Smooth muscle cell of the brain vasculature (primary cell): ENCODE measurements at regions not wholly inside any gene's neighbourhood (a gene's known extent, or its start where the extent isn't known, plus 50 kb on each side); places are given as distances from the start of the nearest gene placed in this dataset.
"Not testable (repeated sequence)": the region's sequence is repeated elsewhere in the genome, so short reads cannot be mapped to it uniquely, and the experiment has no call there.

Source experiments
- DNase-seq: peaks from one replicate; pipeline ENCODE4 v3.0.0-alpha.2; 2012; ENCODE audit warnings: low read depth, low spot score

DNA sequence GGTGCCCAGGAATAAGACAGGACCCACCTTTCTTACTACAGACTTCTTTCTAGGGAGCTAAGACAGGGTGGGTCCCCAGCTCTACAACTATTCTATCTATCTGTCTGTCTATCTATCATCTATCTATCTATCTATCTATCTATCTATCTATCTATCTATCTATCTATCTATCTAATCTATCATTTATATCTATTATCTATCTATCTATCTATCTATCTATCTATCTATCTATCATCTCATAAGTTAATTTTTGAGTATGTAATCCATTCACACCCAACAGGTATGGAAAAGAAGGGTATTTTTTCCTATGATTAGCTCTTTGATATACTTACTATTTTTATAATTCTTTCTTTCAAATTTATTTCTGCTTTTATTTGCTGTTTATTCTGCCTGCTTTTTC, 55.9 kb downstream of the BAMBI start:
- no peak for DNase-seq

GRCh38 chr10:28733647-28734046, 56.3 kb downstream of the BAMBI start:
- DNase-seq, result no peak

DNA sequence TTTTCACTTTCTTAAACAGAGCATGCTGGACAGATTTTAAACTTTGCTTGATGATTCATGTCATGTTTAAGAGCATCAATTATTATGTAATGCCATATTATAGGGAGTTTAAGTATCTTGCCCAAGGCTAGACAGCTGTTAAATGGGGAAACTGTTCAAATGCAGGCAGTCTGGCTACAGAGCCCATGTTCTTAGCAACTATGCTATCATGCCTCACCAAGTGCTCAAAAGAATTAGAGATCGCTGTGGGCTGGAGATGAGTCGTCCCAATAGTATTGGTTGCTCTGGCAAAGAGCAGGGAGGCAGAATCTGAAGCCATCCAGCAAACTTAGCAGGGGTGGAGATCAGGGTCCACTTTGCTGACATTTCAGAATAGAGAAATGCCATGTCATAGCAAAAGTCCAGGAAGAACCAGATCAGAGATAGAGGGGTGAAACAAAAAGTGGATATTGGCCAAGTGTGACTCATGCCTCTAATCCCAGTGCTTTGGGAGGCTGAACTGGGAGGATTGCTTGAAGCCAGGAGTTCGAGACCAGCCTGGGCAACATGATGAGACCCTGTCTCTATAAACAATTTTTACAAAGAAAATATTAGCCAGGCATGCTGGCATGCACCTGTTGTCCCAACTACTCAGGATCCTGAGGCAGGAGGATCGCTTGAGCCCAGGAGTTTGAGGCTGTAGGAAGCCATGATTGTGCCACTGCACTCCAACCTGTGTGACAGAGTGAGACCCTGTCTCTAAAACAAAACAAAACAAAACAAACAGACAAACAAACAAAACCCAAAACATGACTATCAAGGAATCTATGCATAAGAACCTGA, 57.8 kb downstream of the BAMBI start:
- peak; percentile 51 for DNase-seq

- DNase-seq, result no peak
Observed at GRCh38 chr10:28737096-28737495, 59.8 kb downstream of the BAMBI start.

DNA sequence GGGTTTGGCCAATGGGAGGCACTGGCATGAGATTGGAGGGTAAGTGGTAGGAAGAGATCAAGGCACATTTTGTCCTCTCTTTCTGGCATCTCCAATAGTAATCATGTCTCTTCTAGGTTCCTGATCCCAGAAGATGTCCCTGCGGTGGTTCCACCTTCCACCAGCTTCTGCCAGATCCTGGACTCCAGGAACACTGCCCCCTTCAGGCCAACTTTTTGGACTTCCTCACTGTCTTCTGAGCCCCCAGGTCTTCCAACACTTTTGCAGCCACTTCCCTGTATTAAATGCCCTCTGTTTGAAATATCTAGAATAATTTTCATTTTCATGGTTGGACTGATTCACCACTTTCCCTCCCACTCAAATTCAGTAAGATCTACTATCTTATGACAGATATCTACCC, 60.9 kb downstream of the BAMBI start:
- DNase-seq, result no peak

DNA sequence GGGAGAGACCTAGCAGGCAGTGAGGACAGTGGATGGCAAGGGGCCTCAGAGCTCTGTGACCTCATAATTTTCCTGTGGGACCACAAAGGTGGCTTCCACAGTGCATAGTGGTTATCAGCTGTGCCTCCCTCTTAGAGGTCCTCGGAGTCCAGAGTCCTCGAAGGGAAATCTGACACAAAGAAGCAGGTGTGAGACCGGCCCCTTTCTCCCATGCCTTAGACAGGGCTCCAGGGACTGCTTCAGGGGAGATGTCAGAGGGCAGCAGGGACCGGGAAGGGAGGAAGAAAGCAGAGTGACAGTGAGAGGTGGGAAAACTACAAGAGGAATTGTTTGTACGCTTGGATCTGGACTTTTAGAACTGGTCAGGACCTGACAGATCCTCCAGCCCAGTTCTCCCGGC, 66.3 kb downstream of the BAMBI start:
- no peak for DNase-seq

GRCh38 chr10:28744069-28744768, 66.9 kb downstream of the BAMBI start:
- DNase-seq, result no peak

DNA sequence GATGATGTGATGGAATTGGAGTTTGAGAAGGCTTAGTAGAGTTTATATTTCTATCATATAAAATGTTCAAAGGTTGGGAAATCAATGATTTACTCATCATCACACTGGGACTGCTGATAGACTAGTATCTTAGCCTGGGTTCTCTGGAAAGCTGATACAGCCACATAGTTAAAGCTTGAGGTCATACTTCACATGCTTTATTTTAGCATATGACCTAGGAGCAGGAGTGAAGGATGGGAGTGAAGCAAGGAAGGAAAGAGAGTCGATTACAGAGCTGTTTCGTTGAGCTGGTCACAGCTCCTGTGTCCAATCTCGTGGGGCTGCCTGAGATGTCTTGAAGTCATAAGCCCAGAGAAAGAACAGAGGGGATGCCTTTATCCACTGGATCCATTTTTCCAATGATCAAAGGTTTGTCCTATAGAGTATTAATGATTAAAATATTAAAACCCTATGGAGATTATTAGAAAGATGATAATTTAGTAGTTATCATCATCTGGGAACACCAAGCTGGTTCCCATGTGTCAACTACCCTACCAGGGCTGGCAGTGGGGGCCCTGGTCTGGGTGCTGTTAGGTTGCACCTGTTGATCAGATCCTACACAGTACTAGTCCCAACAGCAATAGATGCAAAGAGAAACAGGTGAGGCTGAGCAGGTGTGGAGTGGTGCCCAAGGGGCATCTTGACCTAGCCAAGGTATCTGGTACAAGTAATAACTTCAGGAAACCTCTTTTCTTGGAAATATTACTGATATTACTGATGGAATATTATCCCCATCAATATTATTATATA, 77.8 kb downstream of the BAMBI start:
- no peak for DNase-seq

GRCh38 chr10:28761084-28761846, 83.9 kb downstream of the BAMBI start:
- no peak for DNase-seq

- DNase-seq, result no peak
Observed at GRCh38 chr10:28763471-28764170, 86.3 kb downstream of the BAMBI start.

- DNase-seq, result no peak
Observed at GRCh38 chr10:28765641-28766040, 88.3 kb downstream of the BAMBI start.

GRCh38 chr10:28768227-28768626, 90.9 kb downstream of the BAMBI start:
- DNase-seq, result no peak

- DNase-seq, result no peak
Observed at GRCh38 chr10:28769091-28769604, 91.8 kb downstream of the BAMBI start.

- not testable (repeated sequence) for DNase-seq
Observed at GRCh38 chr10:28771580-28772090, 94.3 kb downstream of the BAMBI start.

- no peak for DNase-seq
Observed at GRCh38 chr10:28774051-28774995, 97.0 kb downstream of the BAMBI start.

DNA sequence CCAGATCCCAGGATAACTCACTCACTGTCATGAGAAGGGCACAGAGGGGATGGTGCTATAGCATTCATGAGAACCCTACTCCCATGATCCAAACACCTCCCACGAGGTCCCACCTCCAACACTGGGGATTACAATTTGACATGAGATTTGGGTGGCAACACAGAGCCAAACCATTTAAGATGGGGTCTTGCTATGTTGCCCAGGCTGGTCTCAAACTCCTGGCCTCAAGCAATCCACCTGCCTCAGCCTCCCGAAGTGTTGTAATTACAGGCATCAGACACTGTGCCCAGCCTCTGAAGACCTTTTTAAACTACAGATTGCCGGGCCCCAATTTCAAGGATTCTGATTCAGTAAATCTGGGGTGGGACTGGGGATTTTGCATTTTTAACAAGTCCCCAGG, 98.5 kb downstream of the BAMBI start:
- no peak for DNase-seq

GRCh38 chr10:28776519-28776918, 99.2 kb downstream of the BAMBI start:
- DNase-seq, result no peak

GRCh38 chr10:28777911-28778310, 100.6 kb downstream of the BAMBI start:
- no peak for DNase-seq

- no peak for DNase-seq
Observed at GRCh38 chr10:28778524-28778923, 101.2 kb downstream of the BAMBI start.
